ENCODE measurements at regions not wholly inside any gene's neighbourhood (a gene's known extent, or its start where the extent isn't known, plus 50 kb on each side); places are given as distances from the start of the nearest gene placed in this dataset.

GRCh38 chr11:120061036-120061760 is 76.7 kb downstream of the TRIM29 start:
- TF ChIP-seq CTCF (conservative IDR thresholded peaks at IDR 0.05; ENCODE audit: low read length) (no peak), EZH2phosphoT487 (IDR thresholded peaks at IDR 0.05; ENCODE audit: borderline replicate concordance) (no peak)

All from Loucy (cell line).